NCI-H774 (cell line): ENCODE measurements at regions not wholly inside any gene's neighbourhood (a gene's known extent, or its start where the extent isn't known, plus 50 kb on each side); places are given as distances from the start of the nearest gene placed in this dataset.

Experiments used
- DNase-seq: peaks from one replicate; lab custom pipeline; 2025; lab: John Stamatoyannopoulos, UW

GRCh38 chr11:109749476-109749875 is 327.5 kb downstream of the C11orf87 start:
- DNase-seq: no peak

- no peak for DNase-seq
Measured at GRCh38 chr11:109750964-109751363, 329.0 kb downstream of the C11orf87 start.

- no peak for DNase-seq
Measured at GRCh38 chr11:109752212-109752825, 330.3 kb downstream of the C11orf87 start.

GRCh38 chr11:109756521-109756920 is 334.5 kb downstream of the C11orf87 start:
- no peak for DNase-seq

GRCh38 chr11:109756951-109757350 is 335.0 kb downstream of the C11orf87 start:
- no peak for DNase-seq

GRCh38 chr11:109762546-109762945 is 330.6 kb upstream of the ZC3H12C start:
- no peak for DNase-seq

GRCh38 chr11:109765709-109766311 is 327.4 kb upstream of the ZC3H12C start:
- DNase-seq: no peak

GRCh38 chr11:109769858-109770257 is 323.3 kb upstream of the ZC3H12C start:
- no peak for DNase-seq

GRCh38 chr11:109770323-109770722 is 322.9 kb upstream of the ZC3H12C start:
- DNase-seq: no peak

- peak; percentile 49 for DNase-seq
Measured at GRCh38 chr11:109772892-109773291, 320.3 kb upstream of the ZC3H12C start.

- no peak for DNase-seq
Measured at GRCh38 chr11:109775686-109776085, 317.5 kb upstream of the ZC3H12C start.

GRCh38 chr11:109783014-109783413 is 310.2 kb upstream of the ZC3H12C start:
- no peak for DNase-seq

- DNase-seq: peak; percentile 33
Measured at GRCh38 chr11:109783840-109784239, 309.4 kb upstream of the ZC3H12C start.

GRCh38 chr11:109784536-109784935 is 308.7 kb upstream of the ZC3H12C start:
- no peak for DNase-seq

GRCh38 chr11:109785198-109785597 is 308.0 kb upstream of the ZC3H12C start:
- peak; percentile 29 for DNase-seq

- DNase-seq: no peak
Measured at GRCh38 chr11:109785714-109786113, 307.5 kb upstream of the ZC3H12C start.

- no peak for DNase-seq
Measured at GRCh38 chr11:109788948-109789490, 304.2 kb upstream of the ZC3H12C start.

GRCh38 chr11:109789901-109790300 is 303.3 kb upstream of the ZC3H12C start:
- no peak for DNase-seq

GRCh38 chr11:109791337-109791736 is 301.9 kb upstream of the ZC3H12C start:
- no peak for DNase-seq

GRCh38 chr11:109794501-109794900 is 298.7 kb upstream of the ZC3H12C start:
- no peak for DNase-seq

GRCh38 chr11:109795234-109795633 is 298.0 kb upstream of the ZC3H12C start:
- no peak for DNase-seq

- no peak for DNase-seq
Measured at GRCh38 chr11:109796253-109796652, 296.9 kb upstream of the ZC3H12C start.

GRCh38 chr11:109798521-109798920 is 294.7 kb upstream of the ZC3H12C start:
- no peak for DNase-seq

GRCh38 chr11:109799604-109800003 is 293.6 kb upstream of the ZC3H12C start:
- no peak for DNase-seq
